ENCODE measurements at regions not wholly inside any gene's neighbourhood (a gene's known extent, or its start where the extent isn't known, plus 50 kb on each side); places are given as distances from the start of the nearest gene placed in this dataset.
"Not testable (repeated sequence)": the region's sequence is repeated elsewhere in the genome, so short reads cannot be mapped to it uniquely, and the experiment has no call there.

DNA sequence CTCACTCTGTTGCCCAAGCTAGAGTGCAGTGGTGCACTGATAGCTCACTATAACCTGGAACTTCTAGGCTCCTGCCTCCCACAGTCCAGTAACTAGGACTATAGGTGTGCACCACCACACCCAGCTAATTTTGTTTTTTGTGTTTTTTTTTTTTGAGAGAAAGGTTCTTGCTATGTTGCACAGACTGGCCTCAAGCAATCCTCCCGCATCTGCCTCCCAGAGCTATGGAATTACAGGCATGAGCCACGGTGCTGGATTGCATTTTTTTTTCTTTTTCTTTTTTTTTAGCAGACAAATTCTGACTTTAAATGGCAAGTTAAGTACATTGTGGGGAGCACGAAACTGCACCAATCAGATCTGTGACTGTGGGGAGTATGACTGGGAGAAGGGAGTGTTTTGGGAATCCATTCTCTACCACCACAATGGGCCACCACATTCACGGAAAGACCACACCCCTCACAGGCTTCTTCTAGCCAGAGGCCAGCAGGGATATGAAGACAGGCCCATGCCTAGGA lies 58.1 kb upstream of the MSMB start:
- no peaks in the 10 kb centered on the region for H3K9me3 Mint-ChIP-seq
- H3K4me1 Mint-ChIP-seq (ENCODE audit: unreplicated experiment): peaks cover 14% of the 10 kb centered on the region
- no peaks in the 10 kb centered on the region for H3K36me3 Mint-ChIP-seq
- no peak overlapping the region for H3K4me3 Mint-ChIP-seq
- H3K27me3 Mint-ChIP-seq: peaks cover 23% of the 10 kb centered on the region
- H3K27ac Mint-ChIP-seq: no peak overlapping the region
- no peak for DNase-seq (ENCODE audit: extremely low spot score, unreplicated experiment)
- no peak for TF ChIP-seq CTCF (conservative IDR thresholded peaks at IDR 0.05)

DNA sequence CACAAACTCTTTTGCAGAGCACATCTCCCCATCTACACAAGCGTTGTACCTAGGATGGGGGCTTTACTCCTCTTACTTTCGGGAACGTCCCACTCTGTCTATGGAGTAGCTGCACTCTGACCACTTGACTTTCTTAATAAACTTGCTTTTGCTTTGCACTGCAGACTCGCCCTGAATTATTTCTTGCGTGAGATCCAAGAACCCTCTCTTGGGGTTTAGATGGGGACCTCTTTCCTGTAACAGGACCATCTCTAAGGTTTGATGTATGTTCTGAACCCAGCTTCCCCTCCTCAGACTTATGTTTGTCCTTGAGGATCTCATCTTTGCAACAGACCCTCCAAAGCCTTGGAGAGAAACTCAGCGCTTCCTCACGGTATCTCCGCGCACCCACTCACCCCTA lies 59.3 kb upstream of the MSMB start:
- peak overlapping the region; percentile 81 for H3K4me3 Mint-ChIP-seq
- not testable (repeated sequence) for H3K36me3 Mint-ChIP-seq; H3K27ac Mint-ChIP-seq; DNase-seq (ENCODE audit: extremely low spot score, unreplicated experiment); H3K9me3 Mint-ChIP-seq
- peaks cover 14% of the 10 kb centered on the region for H3K4me1 Mint-ChIP-seq (ENCODE audit: unreplicated experiment)
- peaks cover 19% of the 10 kb centered on the region for H3K27me3 Mint-ChIP-seq

- H3K4me1 Mint-ChIP-seq (ENCODE audit: unreplicated experiment): peaks cover 14% of the 10 kb centered on the region
- H3K36me3 Mint-ChIP-seq; DNase-seq (ENCODE audit: extremely low spot score, unreplicated experiment); H3K9me3 Mint-ChIP-seq; H3K27ac Mint-ChIP-seq: not testable (repeated sequence)
- H3K27me3 Mint-ChIP-seq: peaks cover 19% of the 10 kb centered on the region
- H3K4me3 Mint-ChIP-seq: peak overlapping the region; percentile 81
Observed at GRCh38 chr10:46105856-46106409, 59.9 kb upstream of the MSMB start.

DNA sequence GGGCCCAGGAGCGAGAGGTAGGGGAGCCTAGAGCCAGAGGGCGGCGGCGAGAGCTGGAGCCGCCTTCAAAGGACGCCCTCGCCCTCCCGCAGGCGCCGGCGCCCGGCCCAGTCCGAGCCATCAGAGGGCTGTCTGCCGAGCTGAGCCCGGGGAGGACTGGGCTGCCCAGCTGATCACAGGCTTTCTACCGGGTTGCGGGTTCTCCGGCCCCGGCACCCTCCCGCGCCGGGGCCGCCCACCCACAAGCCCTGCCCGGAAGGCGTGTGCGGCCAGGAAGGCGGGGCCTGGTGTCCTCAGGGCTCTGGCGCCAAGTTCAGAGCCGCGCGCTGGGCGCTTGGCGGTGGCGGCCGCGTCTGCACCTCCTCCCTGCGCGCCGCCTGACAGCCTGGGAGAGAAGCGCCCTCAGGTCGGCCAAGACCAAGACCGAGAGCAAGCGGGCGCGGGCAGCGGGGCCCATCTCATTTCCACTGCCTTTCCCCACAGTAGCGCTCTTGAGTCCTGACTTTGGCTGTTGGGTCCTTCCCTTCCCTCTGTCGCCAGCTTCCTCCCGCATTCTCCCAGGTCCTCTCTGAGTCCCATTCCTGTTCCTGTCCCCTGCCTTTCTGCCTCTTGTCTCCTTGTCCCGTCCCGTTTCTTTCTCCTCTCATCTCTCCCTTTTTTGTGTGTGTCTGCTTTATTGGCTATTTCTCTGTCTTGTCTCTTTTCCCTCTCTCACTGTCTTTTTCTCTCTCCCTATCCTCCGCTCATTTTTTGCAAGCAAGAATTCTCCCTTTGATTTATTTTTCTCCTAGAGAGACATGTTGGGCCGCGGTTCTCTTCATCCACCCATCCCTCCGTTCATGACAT lies 60.6 kb upstream of the MSMB start:
- H3K27me3 Mint-ChIP-seq: peaks cover 19% of the 10 kb centered on the region
- H3K27ac Mint-ChIP-seq: no peak overlapping the region
- H3K4me1 Mint-ChIP-seq (ENCODE audit: unreplicated experiment): peaks cover 14% of the 10 kb centered on the region
- peak overlapping the region; percentile 86 for H3K4me3 Mint-ChIP-seq
- no peaks in the 10 kb centered on the region for H3K36me3 Mint-ChIP-seq
- no peaks in the 10 kb centered on the region for H3K9me3 Mint-ChIP-seq
- DNase-seq (ENCODE audit: extremely low spot score, unreplicated experiment): no peak
- peak; percentile 33 for TF ChIP-seq CTCF (conservative IDR thresholded peaks at IDR 0.05)

DNA sequence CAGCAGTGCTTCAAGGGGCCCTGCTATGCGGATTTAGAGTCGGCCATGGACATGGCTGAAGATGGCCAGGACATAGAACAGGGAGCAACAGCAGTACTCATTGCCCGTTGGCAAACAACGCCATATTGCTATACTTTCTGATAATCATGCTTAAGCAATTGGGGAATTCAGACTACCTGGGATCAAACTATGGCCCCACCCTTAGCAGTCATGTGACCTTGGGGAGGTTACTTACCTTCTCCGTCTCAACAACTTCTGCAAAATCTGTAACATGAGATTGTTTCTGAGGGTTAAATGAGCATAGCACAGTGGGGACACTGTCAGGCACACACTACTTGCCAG lies 62.1 kb upstream of the MSMB start:
- not testable (repeated sequence) for H3K27ac Mint-ChIP-seq; DNase-seq (ENCODE audit: extremely low spot score, unreplicated experiment); H3K36me3 Mint-ChIP-seq; H3K9me3 Mint-ChIP-seq
- Mint-ChIP-seq H3K4me3 (peak overlapping the region; percentile 22), H3K4me1 (ENCODE audit: unreplicated experiment) (peaks cover 14% of the 10 kb centered on the region), H3K27me3 (peaks cover 19% of the 10 kb centered on the region)

GRCh38 chr10:46154271-46154670 lies 108.2 kb upstream of the MSMB start:
- H3K9me3 Mint-ChIP-seq; H3K36me3 Mint-ChIP-seq; H3K4me3 Mint-ChIP-seq; H3K27ac Mint-ChIP-seq; H3K4me1 Mint-ChIP-seq (ENCODE audit: unreplicated experiment); DNase-seq (ENCODE audit: extremely low spot score, unreplicated experiment); H3K27me3 Mint-ChIP-seq: not testable (repeated sequence)

DNA sequence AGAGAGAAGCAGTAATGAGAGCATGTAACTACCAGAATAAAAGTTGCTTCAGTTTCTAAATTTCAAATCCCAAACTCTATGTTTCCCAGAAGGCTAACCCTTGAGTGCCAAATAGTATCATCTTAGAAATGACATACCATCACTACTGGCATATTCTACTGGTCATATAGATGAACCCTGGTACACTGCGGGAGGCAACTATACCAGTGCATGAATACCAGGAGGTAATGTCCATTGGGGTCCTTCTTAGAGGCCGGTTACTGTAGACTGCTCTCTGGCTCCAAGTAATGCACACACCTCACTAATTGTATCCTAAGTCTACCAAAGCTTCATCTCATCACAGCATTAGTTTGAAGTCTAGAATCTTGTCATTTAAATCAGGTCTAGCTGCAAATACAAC lies 108.6 kb upstream of the MSMB start:
- H3K27ac Mint-ChIP-seq; H3K9me3 Mint-ChIP-seq; H3K27me3 Mint-ChIP-seq; H3K36me3 Mint-ChIP-seq; H3K4me1 Mint-ChIP-seq (ENCODE audit: unreplicated experiment); H3K4me3 Mint-ChIP-seq; DNase-seq (ENCODE audit: extremely low spot score, unreplicated experiment): not testable (repeated sequence)

- H3K27me3 Mint-ChIP-seq; H3K36me3 Mint-ChIP-seq; H3K4me1 Mint-ChIP-seq (ENCODE audit: unreplicated experiment); H3K9me3 Mint-ChIP-seq; H3K27ac Mint-ChIP-seq; H3K4me3 Mint-ChIP-seq; DNase-seq (ENCODE audit: extremely low spot score, unreplicated experiment): not testable (repeated sequence)
Observed at GRCh38 chr10:46156866-46157265, 110.8 kb upstream of the MSMB start.

All from type B pancreatic cell (in vitro differentiated cells).